GM21825 (cell line): ENCODE measurements at regions not wholly inside any gene's neighbourhood (a gene's known extent, or its start where the extent isn't known, plus 50 kb on each side); places are given as distances from the start of the nearest gene placed in this dataset.

Experiments used
- ATAC-seq: cut with Tn5 transposase; IDR thresholded peaks from one replicate; pipeline ENCODE4 v1.9.1; 2021; ENCODE audit warnings: mild to moderate bottlenecking, moderate library complexity; ENCODE audit not compliant: unreplicated experiment

DNA sequence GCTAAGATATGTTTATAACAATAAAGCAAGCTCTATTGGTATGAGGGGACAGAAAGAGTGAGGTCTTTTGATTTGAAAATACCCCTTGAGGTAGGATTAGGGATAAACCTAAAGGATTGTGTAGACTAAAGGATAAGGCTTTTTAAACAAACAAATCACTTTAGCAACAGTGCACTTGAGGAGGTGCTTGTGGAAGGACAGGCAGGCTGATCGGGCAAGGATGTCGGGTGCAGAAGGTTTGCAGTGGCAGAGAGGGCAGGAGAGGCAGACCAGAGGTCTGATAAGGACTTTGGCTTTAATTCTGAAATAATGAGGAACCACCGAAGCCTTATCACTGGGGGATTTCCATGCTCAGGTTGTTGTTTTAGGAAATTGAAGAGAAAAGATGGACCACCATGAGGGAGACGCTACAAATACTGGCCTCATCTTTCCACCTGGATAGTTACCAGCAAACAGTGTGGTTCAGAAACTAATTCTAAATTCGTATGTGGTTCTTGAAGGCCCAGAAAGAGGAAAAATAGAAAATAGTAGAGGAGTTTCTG, 119.5 kb upstream of the KLF6 start:
- no peak for ATAC-seq

DNA sequence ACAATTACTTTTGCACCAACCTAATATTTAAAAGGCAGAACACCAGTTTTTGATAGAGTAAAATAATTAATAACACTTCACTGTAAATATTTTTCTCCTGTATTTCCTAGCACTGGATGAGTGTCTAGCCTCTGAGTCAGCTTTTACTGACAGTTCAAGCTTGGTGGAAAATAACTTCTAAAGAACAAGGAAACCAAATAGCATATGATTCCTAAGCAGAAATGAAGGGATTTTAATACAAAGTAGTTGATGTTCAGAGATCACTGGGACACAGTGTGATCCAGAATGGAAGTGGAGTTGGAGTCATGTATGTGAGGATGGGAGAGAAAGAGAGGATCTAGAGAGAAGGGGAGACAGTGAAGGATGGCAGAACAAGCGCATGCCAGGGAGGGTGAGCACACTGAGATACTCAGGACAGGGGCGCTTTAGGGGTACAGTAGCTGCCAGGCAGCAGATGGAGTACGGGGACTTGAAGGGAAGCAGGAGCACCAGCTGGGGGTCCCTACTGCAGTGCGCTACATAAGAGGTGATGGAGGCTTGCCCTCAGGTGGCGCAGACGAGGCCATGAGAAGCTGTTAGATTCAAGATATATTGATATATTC, 117.9 kb upstream of the KLF6 start:
- peak; percentile 20 for ATAC-seq

DNA sequence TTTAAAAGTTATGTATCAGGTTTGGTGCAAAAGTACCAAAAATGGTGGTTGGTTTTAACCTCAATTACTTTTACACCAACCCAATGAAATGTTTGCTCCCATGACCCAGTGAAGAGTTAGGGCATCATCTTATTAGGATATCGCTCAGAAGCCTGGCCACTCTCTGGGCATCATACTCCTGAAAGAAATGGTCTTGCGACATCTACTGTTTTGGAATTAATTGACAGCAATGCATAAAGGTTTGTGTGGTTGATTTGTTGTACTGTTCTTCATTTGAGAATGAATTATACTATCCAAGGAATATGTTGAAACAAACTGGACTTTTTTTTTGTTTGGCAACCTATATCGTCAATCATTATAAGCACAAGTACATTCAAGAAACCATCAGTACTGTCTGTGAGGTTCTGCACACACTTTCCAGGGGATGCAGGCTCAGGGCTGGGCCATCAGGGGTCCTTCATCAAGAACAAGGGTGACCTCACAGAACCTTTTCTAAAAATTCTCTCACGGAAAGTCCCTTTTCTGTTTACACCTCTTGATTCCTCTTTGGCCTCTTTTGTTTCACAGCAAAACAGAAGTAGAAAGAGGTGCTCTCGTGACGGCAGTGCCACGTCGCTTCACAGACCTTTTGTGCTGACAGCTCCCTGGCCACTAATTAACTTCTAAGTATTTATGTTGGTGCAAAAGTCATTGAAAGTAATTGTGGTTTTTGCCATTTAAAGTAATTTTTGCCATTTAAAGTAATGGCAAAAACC, 117.2 kb upstream of the KLF6 start:
- ATAC-seq, result peak; percentile 86

DNA sequence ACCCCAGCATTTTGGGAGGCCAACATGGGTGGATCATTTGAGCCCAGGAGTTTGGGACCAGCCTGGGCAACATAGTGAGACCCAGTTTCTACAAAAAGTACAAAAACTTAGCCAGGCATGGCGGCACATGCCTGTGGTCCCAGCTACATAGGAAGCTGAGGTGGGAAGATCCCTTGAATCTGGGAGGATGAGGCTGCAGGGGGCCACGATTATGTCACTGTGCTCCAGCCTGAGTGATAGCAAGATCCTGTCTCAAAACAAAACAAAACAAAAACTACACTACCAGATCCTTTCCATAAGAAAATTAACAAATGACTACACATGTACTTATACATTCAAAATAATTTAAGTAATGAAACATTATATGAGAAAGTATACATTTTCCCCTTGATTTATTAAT, 116.4 kb upstream of the KLF6 start:
- no peak for ATAC-seq

DNA sequence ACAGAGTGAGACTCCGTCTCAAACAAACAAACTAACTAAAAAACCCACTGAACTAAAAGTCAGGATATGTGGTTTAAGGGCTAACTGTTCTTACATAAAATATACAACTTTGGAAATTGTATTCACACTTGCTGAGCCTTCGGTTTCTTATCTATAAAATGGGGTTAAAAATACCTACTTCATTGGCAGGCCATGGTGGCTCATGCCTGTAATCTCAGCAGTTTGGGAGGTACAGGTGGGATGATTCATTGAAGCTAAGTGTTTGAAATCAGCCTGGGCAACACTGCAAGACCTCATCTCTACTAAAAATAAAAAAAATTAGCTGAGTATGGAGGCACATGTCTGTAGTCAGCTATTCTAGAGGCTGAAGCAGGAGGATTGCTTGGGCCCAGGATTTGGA, 115.4 kb upstream of the KLF6 start:
- ATAC-seq, result no peak

DNA sequence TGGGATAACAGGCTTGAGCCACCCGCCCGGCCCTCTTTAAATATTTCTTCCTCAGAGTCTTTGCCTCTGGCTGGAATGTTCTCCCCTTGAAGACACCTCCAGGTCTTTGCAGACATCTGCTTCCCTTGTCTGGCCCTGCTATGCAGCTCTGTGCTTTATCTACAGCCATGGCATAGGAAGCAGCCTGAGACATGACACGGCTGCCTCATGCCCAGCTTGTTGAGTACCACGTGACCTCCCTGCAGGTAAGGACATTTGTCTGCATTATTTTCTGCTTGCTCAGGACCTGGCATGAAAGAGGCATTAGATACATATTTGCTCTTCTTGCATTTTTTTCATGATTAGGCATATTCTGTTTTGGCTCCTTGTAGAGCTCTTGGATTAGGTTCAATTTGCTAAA, 113.8 kb upstream of the KLF6 start:
- no peak for ATAC-seq

DNA sequence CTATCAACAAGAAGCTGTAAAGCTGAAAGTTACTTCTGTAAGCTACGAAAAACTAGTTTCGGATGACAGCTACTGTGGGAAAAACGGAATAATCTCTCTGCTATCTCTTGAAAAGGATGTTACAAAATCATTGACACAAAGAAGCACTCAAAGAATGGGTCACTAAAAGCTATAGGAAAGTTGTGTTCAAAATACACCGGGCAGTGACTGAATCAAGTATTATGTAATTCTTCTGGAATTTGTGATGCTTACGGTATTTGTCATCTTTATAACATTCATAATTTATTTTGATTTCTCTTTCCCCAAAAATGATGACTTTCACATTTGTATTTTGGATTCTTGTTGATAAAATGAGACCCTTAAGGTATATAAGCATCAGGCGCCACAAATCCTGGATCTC, 112.1 kb upstream of the KLF6 start:
- no peak for ATAC-seq

DNA sequence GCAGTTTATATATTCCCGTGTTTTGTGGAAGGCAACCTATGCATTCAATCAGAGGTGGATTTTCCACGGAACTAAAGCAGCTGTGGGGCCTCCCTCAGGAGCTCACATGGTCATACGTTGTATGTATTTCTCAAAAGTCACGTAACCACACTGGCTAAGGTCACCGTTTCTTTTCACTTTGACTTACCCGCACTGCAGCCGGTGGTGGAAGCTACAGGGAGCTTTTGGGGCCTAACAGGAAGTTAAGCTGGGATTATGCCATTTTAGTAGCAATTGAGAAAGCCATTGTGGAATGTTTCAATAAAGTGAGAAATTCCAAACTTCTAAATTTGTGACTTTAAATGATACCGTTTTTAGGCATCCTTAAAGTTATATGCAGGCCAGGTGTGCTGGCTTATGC, 111.2 kb upstream of the KLF6 start:
- no peak for ATAC-seq

DNA sequence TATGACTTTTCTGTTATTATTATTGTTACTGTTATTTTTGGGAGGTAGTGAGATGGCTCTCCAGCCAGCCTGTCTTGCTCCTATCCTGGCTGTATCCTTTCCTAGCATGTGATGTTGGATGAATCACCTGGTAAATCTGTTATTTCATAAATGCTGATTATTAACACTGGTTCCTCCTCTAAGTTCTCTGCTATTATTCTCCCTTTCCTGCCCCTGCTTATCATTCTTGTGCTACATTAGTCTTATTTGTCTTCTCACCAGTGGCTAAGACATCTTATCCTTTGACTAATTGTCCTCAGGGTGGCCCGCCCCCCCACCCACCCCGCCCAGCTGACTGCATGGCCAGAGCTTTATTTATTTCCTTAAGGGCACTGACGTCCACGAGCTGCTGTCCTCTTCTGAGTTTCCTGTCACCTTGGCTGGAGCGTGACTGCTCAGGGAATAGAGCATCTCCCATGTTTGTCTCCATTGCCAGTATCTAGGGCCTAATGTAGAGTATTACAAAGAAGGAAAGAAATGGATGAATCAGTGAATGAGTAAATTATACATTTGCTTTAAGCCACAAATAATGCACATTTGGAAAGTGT, 110.1 kb upstream of the KLF6 start:
- ATAC-seq, result no peak

DNA sequence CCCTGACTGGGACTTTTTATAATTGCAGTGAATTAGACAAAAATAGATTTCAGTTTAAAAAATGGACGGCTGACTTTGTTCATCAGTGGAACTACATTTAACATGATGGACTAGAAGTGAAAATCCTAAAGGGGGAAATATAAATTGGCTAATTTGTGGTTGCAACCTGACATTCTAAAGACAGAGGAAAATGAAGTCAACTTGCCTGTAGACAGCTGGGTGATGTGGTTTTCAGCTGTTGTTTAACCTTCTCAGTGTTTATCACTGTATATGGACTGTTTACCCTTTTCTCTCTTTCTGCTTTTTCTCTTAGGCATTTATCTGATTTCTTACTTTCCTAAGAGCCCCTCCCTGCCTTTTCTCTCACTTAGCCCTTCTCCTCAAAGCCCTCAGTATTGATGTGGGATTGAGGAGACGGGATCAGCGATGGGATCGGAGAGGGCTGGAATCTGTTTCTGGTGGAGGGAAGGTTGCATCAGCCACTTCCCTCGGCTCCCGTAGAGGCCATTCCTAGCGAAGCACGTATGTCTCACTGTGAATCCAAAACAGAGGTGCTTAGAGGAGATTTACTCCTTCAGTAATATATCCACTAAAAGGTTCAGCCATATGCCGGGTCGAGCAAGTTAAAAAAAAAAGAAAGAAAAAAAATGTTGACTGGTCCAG, 109.0 kb upstream of the KLF6 start:
- ATAC-seq, result no peak

DNA sequence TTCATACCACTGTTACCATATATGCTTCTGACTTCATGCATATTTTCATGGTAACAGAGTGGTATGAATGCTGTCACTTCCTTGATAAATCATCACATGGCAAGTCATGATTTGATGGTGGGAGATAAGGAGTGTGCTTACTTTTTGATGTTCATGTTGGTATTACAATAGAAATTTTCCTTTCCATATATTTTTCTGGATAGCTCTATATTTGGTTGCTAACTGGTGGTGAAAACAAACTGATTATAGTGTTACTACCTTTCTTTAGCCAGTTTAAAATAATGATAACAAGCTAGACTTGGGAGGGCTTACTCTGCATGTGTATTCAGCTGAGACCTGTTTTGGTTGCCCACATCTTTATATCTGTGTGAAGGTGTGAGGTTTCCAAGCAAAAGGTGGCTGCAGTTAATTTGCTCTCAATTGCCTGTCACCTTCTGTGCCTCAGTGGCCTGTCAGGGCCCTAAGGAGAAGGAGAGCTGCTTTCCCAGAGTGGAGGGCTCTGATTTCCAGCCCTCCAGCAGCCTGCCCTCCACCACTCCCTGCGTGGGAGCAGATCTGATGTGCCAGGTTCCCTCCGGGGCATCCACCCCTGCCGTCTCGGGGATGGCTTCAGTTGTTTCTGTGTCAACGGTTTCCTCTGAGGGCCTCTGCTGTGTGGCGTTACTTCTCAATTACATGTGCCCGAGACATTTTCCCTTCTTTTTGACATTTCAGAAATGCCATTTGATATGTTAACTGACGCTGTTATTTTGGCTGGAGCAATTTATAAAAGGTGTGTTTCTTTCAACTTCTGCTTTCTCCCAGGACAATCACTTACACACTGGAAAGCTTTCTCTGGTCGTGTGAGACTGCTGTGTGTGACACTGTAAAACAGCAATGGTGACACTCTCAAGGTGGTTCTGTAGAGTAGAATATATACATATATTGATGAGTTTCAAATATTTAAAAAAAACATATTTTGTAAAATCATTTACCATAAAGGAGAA, 107.7 kb upstream of the KLF6 start:
- ATAC-seq, result no peak

DNA sequence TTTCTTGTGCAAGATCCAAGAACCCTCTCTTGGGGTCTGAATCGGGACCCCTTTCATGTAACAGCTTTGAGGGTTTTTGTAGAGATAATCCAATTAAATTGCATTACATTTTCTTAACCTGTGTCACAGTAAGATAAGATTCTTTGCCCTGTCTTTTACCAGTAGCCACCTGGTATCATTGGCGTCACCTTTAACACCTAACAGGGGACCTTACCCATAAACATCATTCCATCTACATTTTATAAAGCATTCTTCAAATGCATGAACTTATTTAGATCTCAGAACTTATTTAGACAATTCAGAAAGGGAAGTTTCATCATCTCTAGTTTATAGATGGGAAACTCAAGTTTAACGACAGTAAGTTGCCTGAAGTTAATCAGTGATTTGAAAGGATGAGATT, 106.4 kb upstream of the KLF6 start:
- no peak for ATAC-seq

DNA sequence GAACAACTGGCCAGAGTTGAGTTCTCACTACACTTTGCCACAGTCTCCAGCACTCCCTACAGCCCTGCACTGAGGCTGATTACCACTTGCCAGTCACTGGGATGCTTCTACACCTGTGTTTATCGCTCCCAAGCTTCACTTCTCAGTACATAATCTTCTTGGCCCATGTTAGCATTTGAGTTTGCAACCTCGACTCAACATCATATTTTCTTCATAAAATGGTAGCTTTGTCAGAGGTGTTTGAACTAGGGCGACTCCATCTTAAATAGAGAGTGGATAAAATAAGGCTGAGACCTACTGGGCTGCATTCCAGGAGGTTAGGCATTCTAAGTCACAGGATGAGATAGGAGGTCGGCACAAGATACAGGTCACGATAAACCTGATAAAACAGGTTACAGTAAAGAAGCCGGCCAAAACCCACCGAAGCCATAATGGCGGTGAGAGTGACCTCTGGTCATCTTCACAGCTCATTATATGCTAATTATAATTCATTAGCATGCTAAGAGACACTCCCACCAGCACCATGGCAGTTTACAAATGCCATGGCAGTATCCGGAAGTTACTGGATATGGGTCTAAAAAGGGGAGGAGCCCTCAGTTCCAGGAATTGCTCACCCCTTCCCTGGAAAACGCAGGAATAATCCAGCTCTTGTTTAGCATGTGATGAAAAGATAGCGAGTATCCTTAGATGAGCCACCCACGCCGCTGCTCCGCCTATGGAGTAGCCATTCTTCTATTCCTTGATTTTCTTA, 105.8 kb upstream of the KLF6 start:
- no peak for ATAC-seq

DNA sequence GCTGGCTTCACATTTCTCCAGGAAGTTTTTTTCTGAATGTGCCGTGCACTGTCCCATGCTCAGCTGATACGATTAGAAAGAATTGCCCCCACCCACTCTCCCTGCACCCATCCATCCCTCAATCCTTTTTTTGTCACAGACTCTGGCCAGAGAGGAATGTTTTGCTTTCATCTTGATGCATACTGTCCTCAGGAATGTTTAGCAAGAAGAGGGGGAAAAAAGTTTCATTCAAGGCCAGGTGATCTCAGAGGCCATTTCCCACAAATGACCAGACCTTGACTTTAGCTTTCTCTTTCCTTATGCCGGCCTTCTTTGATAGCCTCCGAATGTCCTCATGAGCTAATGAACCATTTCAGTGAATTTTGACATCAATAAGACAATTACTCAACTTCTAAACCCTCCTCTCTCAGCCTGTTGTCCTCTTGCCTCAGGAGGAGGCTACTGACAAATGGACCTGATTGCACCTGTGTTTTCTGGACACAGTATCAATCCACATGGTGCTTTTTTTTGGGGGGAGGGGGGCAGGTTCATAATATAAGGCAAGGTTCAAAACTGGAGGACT, 105.0 kb upstream of the KLF6 start:
- ATAC-seq, result no peak

DNA sequence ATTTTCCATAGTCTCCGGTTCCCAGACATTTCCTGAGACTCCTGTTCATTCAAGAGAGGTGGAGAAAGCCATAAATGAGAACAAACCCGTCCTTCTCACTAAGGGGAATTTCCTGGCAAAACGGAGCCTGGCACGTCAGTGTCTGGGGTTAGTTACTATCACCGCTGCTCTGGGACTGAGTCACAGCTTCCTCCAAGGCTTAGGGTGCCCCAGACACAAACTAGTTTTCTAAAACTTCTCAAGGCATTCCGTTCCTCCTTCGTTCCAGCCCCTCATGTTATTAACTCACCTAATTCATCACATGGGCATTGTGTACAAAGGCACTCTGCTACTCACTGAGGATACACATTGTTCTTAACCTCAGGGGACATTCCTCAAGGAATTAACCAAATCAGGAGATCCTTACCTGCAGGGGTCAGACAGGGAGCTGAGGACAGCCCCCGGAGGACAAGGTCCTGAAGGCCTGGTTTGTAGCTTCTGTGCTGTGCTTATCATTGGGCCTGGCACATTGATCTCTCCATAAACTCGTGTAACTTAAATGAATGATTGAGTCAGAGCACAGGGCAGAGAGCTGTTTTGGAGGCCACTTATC, 103.0 kb upstream of the KLF6 start:
- ATAC-seq, result peak; percentile 67

DNA sequence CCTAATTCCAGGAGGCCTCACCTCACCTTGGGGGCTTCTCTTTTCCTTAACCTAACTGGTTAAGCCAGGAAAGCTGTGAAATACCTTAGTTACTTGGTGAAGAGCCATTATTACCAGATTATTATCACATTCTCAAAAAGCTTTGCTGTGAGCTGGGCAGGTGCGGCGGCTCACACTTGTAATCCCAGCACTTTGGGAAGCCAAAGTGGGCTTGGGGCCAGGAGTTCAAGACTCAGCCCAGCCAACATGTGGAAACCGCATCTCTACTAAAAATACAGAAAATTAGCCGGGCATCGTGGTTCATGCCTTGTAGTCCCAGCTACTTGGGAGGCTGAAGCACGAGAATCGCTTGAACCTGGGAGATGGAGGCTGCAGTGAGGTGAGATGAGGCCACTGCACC, 102.4 kb upstream of the KLF6 start:
- no peak for ATAC-seq

DNA sequence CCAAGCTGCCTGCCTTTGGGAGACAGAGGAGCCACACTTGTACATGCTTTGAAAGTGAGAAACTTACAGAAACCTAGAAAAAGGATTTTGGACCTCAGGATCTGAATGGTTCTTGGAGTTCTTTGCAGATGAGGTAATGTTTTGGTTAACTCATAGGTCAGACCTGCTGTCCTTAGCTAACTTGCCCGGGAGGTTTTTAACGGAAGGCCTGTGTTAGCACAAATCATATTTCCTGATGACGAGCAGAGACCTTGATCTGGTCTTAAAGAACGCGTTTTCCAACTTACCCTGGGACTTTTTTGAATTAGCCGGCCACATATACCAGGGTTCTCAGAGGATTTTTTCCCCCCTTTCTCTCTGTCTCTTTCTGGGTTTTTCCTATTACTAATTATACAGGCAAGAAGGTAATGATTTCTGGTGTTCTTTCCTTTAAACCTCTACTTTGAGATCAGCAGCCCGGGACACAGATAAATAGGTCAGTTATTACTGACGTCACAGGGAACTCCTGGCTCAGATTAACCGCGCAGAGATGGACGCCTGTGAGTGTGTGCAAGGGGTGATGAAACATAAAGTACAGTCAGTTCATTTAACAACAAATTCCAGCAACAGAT, 101.7 kb upstream of the KLF6 start:
- ATAC-seq, result peak; percentile 33

DNA sequence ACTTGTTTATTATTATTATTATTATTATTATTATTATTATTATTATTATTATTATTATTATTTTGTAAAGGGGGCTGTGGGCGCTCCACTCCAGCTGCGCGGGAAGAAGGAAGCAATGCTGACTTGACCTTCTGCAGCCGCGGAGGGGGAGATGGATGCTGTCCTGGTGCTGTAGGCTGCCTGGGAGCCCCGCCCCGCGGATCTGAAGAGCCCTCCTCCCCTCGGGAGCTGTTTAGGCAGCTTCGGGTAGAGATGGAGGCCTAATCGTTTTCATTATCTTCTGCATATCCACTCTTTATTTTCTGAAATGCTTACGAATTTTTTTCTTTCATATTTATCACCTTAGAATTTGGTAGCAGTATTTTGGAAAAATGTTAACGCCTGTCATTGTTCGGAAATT, 101.2 kb upstream of the KLF6 start:
- ATAC-seq, result no peak

DNA sequence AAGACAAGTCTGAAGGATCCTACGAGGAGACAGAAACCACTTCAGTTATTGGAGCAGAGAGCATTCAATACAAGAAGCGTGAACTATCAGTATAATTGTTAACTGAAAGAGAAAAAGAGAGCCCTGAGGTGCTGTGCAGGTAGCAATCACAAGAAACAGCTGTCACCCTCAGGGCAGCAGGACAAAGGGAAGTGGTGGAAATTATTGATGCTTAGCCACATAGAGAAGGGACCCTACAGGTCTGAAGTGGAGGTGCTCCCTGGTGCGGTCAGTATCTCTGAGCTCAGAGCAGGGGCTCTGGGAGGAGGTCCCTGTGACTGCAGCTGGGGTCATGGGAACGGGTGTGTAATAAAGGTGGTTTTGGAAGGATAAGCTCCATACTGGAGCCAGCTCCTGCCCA, 97.8 kb upstream of the KLF6 start:
- ATAC-seq, result no peak
